ENCODE measurements at regions not wholly inside any gene's neighbourhood (a gene's known extent, or its start where the extent isn't known, plus 50 kb on each side); places are given as distances from the start of the nearest gene placed in this dataset.
"Not testable (repeated sequence)": the region's sequence is repeated elsewhere in the genome, so short reads cannot be mapped to it uniquely, and the experiment has no call there.

DNA sequence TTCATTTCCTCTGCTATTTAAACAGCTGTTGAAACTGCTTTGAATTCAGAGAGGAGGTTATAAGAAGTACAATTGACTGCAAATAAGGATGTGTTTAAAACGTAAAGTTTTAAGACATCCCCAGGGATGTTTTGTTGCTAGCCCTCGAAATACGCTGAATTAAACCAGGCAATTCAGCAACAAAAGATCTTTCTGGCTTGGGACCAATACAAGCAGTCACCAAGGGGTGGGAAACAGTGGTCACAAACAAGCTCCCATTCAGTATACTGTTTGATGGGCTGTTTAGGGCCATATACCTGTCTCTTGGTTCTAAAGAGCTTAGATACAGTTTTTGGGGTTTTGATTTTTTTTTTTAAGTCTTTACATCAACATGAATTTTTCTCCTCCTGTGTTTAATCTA is 446.3 kb upstream of the POT1 start:
- no peak for DNase-seq

GRCh38 chr7:125370502-125370901 is 440.9 kb upstream of the POT1 start:
- no peak for DNase-seq

DNA sequence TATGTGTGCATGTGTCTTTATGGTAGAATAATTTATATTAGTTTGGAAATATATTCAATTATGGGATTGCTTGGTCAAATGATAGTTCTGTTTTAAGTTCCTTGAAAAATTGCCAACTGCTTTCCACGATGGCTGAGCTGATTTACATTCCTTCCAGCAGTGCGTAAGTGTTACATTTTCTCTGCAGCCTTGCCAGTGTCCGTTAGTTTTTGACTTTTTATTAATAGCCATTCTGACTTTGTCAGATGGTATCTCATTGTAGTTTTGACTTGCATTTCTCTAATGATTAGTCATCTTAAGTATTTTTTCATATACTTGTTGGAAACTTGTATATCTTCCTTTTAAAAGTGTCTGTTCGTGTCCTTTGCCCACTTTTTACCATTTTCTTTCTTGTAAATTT is 434.2 kb upstream of the POT1 start:
- no peak for DNase-seq

DNA sequence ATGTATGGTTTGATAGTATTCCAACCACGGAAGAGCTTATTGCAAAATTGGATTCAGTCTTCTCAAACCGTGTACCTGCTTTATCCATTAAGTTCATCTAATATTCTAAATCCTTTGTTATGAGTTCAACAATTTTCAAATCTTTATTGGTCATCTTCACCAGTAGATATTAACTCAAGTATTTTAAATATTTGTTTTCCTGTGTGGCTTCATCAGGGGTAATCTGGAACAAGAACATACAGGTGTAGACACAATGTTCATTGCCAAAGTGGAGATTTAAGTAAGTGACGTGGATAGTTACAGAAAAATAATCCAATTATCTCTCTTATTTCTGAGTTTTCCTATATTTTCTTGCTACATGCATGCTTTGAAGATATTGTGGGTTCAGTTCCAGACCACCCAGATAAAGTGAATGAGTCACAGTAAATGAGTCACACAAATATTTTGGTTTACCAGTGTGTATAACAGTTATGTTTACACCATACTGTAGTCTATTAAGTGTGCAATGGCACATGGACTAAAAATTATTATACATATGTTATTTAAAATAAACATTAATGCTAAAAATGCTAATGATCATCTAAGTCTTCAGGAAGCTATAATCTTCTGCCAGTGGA is 429.0 kb upstream of the POT1 start:
- DNase-seq, result no peak

GRCh38 chr7:125357676-125358455 is 428.2 kb upstream of the POT1 start:
- no peak for DNase-seq

DNA sequence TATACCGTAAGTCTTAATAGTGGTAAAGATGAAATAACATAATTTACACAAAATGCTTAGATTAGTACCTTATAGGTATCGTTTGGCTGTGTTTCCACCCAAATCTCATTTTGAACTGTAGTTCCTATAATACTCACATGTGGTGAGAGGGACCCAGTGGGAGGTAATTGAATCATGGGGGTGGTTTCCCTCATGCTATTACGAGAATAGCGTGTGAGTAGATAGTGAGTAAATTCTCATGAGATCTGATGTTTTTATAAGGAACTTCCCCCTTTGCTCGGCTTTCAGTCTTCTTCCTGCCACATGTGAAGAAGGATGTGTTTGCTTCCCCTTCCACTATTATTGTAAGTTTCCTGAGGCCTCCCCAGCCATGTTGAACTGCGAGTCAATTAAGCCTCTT is 426.3 kb upstream of the POT1 start:
- DNase-seq, result no peak

- no peak for DNase-seq
Measured at GRCh38 chr7:125347269-125347668, 417.6 kb upstream of the POT1 start.

DNA sequence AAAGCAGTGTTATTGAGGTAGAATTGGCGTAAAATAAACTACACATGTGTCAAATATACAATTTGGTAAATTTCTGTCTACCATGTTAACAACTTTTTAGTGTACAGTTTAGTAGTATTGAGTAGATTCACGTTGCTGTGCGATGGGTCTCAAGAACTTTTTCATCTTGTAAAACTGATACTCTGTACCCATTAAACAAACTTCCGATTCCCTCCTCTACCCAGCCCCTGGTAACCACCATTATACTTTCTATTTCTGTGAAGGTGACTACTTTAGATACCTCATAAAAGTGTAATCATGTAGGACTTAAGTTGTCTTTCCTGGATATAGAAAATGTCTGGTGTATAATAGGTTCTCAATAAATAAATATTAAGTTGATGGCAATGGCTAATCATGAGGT is 408.5 kb upstream of the POT1 start:
- no peak for DNase-seq

- DNase-seq, result no peak
Measured at GRCh38 chr7:125336326-125336725, 406.7 kb upstream of the POT1 start.

- no peak for DNase-seq
Measured at GRCh38 chr7:125326666-125327255, 397.1 kb upstream of the POT1 start.

DNA sequence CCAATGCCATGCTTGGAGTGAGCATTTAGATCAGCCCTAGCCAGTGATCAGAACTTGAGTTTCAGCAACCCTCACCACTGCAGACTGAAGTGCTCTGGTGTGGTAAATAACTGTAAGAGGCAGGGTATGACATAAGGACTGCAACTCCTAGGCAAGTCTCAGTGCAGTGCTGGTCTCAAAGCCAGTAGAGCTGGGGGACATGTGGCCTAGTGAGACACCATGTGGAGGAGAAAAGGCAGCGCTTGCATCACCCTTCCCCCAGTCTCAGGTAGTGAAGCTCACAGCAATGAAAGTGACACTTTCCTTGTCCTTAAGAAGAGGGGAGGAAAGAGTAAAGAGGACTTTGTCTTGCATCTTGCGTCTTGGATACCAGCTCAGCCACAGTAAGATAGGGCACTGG is 386.8 kb upstream of the POT1 start:
- peak; percentile 7 for DNase-seq

DNA sequence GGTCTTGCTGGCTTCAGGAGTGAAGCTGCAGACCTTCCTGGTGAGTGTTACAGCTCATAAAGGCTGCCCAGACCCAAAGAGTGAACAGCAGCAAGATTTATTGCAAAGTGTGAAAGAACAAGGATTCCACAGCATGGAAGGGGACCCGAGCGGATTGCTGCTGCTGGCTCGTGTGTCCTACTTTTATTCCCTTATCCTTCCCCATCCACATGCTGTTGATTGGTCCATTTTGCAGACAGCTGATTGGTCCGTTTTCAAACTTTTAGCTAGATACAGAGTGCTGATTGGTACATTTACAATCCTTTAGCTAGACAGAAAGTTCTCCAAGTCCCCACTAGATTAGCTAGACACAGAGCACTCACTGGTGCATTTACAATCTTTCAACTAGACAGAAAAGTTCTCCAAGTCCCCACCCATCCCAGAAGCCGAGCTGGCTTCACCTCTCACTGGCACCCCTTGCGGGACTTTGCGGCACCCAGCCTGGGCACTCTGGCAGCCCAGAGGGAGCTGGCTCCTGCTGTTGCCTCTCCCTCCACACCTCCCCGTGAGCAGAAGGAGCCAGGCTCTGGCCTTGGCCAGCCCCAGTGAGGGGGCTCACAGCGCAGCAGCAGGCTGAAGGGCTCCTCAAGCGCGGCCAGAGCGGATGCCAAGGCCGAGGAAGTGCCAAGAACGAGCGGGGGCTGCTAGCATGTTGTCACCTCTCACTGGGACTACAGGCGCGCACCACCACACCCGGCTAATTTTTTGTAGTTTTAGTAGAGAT is 369.6 kb upstream of the POT1 start:
- no peak for DNase-seq

- DNase-seq, result no peak
Measured at GRCh38 chr7:125279961-125280360, 350.3 kb upstream of the POT1 start.

DNA sequence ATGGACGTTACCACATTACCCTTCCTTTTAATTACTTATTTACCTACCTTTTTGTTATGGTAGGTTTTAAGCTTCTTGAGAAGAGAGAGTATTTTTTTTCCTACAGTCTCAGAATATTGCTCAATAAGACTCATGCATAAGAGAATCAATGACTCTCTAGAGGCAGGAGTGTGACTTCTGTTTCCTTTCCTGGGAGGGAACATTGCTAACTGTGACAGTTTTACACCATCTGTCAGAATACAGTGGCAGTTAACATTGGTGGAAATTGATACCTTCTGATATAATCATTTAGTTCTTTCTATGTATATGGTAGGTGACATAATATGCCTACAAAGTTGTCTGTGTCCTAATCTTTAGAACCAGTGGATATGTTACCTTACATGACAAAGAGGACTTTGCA is 348.7 kb upstream of the POT1 start:
- no peak for DNase-seq

DNA sequence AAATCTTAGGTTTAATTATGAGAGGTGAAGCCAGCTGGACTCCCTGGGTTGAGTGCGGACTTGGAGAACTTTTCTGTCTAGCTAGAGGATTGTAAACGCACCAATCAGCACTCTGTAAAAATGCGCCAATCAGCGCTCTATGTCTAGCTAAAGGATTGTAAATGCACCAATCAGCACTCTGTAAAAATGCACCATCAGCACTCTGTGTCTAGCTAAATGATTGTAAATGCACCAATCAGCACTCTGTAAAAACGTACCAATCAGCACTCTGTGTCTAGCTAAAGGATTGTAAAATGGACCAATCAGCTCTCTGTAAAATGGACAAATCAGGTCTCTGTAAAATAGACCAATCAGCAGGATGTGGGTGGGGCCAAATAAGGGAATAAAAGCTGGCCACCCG is 345.1 kb upstream of the POT1 start:
- not testable (repeated sequence) for DNase-seq

DNA sequence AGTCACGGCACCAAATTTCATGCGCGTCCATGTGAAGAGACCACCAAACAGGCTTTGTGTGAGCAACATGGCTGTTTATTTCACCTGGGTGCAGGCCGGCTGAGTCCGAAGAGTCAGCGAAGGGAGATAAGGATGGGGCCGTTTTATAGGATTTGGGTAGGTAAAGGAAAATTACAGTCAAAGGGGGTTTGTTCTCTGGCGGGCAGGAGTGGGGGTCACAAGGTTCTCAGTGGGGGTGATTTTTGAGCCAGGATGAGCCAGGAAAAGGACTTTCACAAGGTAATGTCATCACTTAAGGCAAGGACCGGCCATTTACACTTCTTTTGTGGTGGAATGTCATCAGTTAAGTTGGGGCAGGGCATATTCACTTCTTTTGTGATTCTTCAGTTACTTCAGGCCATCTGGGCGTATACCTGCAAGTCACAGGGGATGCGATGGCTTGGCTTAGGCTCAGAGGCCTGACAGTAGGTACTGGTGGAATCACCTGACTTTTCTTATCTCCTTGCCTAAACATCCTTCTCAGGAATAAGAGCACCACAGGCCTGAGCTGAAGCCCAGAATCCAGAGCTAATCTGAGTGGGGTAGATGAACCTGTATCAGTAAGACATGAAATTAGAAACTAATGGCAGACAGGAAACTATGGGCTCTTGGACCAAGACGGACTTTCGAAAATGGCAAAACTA is 334.7 kb upstream of the POT1 start:
- not testable (repeated sequence) for DNase-seq

GRCh38 chr7:125258876-125259417 is 329.3 kb upstream of the POT1 start:
- DNase-seq, result not testable (repeated sequence)

DNA sequence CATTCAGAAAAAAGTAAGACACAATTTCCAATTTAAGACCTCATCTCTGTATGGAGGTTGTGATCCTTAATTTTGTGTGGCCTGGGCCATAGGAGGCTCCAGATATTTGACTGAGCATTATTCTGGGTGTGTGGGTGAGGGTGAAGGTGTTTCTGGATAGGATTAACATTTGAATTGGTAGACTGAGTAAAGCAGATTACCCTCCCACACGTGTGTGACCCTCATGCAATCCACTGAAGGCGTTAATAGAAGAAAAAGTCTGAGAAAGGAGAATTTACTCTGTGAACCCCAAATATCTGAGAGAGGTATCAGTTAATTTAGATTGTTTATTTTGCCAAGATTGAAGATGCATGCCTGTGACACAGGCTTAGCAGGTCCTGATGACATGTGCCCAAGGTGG is 328.0 kb upstream of the POT1 start:
- DNase-seq, result no peak

GRCh38 chr7:125256446-125256845 is 326.8 kb upstream of the POT1 start:
- DNase-seq, result no peak

DNA sequence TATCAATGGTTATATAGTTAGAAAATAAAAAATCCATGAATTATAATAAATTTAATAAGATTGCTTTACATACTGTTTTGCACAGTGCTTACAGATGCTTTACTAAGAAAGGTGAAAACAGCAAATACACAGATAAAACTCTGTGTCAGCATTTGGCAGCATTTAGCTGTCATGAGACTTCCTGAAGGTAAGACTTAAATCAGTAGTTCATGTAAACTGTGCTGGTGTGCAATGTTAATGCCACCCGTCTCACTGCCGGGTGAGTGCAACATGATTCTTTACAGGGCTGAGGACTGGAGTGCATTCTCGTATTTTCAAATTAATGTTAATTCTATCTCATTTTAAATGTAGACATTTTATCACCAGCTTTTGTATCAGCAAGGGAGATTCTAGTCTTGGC is 326.2 kb upstream of the POT1 start:
- no peak for DNase-seq

GRCh38 chr7:125254566-125254965 is 324.9 kb upstream of the POT1 start:
- DNase-seq, result no peak

All from right kidney (tissue), 1 donor.